Small intestine (tissue), 7 donors: ENCODE measurements at regions not wholly inside any gene's neighbourhood (a gene's known extent, or its start where the extent isn't known, plus 50 kb on each side); places are given as distances from the start of the nearest gene placed in this dataset.
A peak's percentile ranks its signal among the peaks of the same experiment; 100 is the strongest.

Experiments used
- DNase-seq, 2 donors: peaks; one replicate each; pipeline versions ENCODE4 v3.0.0 to v3.0.0-alpha.2; 2013
- FAIRE-seq: peaks from 2 replicates; lab custom pipeline; 2012; peaks lifted over from hg19 to GRCh38; lab: Jason Lieb, UNC
- H3K27ac ChIP-seq, 3 donors: one replicate each; pipeline ENCODE4 v1.5.1; 2013; ENCODE audit warnings: low read length in 2 of 3, mild to moderate bottlenecking in 2 of 3, control low read depth in 1 of 3, inconsistent platforms in 1 of 3, low read depth in 1 of 3, moderate library complexity in 1 of 3
- H3K27me3 ChIP-seq, 3 donors: one replicate each; pipeline ENCODE4 v1.6.1; 2013; ENCODE audit warnings: low read length in 3 of 3, inconsistent platforms in 1 of 3; ENCODE audit not compliant: control insufficient read depth in 3 of 3, insufficient read depth in 3 of 3
- H3K36me3 ChIP-seq, 3 donors: one replicate each; pipeline ENCODE4 v1.6.1; 2013; ENCODE audit warnings: low read length in 3 of 3, inconsistent platforms in 1 of 3, low read depth in 1 of 3, mild to moderate bottlenecking in 1 of 3, moderate library complexity in 1 of 3; ENCODE audit not compliant: control insufficient read depth in 3 of 3, insufficient read depth in 2 of 3
- H3K4me1 ChIP-seq, 3 donors: one replicate each; pipeline ENCODE4 v1.6.1; 2013; ENCODE audit warnings: low read length in 2 of 3, inconsistent platforms in 1 of 3, low read depth in 1 of 3, mild to moderate bottlenecking in 1 of 3, moderate library complexity in 1 of 3; ENCODE audit not compliant: control insufficient read depth in 3 of 3, insufficient read depth in 2 of 3
- H3K4me3 ChIP-seq, 3 donors: one replicate each; pipeline ENCODE4 v1.5.1; 2013; ENCODE audit warnings: low read length in 3 of 3, control low read depth in 1 of 3, inconsistent platforms in 1 of 3, low read depth in 1 of 3, mild to moderate bottlenecking in 1 of 3, moderate library complexity in 1 of 3
- H3K9me3 ChIP-seq, 2 donors: one replicate each; pipeline ENCODE4 v1.6.1; 2013; ENCODE audit warnings: low read depth in 1 of 2, low read length in 1 of 2; ENCODE audit not compliant: control insufficient read depth in 2 of 2, insufficient read depth in 1 of 2
- WGBS, 3 donors: extraction: QIAGEN DNeasy Blood & Tissue Kit; methylation state at CpG; one replicate each; pipeline ENCODE4 v1.1.7; 2013; 5-methylcytosine and 5-hydroxymethylcytosine counted together
- donor health status: healthy with polysubstance abuse.
- donor health status: control.
- donor health status: control.
- donor health status: Bipolar disorder and iron deficiency.
- donor health status: healthy.

GRCh38 chr3:124413393-124413792 lies 316.9 kb upstream of the UMPS start:
- H3K36me3 ChIP-seq = peaks cover 0 to 2% (median 0%) of the 10 kb centered on the region in 3 donors
- no peak overlapping the region for H3K27ac ChIP-seq
- H3K27me3 ChIP-seq = no peaks in the 10 kb centered on the region
- FAIRE-seq (no peak), DNase-seq (no peak)
- 86 to 89% (median 88%) methylated on average over 9 of the region's 9 CpGs for WGBS, 3 donors
- peaks cover 0 to 23% (median 0%) of the 10 kb centered on the region in 3 donors for H3K4me1 ChIP-seq
- no peak overlapping the region for H3K4me3 ChIP-seq
- no peaks in the 10 kb centered on the region for H3K9me3 ChIP-seq

GRCh38 chr3:124413989-124414598 lies 316.2 kb upstream of the UMPS start:
- Histone ChIP-seq H3K36me3 (peaks cover 0 to 2% (median 0%) of the 10 kb centered on the region in 3 donors), H3K4me1 (peaks cover 0 to 23% (median 0%) of the 10 kb centered on the region in 3 donors), H3K9me3 (no peaks in the 10 kb centered on the region), H3K4me3 (no peak overlapping the region), H3K27ac (peak overlapping the region in 1 of 3 donors; percentile 5), H3K27me3 (no peaks in the 10 kb centered on the region)
- no peak for FAIRE-seq
- DNase-seq = peak; percentile 26 to 67
- 13 to 56% (median 41%) methylated on average over 7 of the region's 7 CpGs for WGBS, 3 donors

GRCh38 chr3:124415446-124415960 lies 314.7 kb upstream of the UMPS start:
- Histone ChIP-seq H3K4me3 (no peak overlapping the region), H3K36me3 (peaks cover 0 to 2% (median 0%) of the 10 kb centered on the region in 3 donors), H3K9me3 (no peaks in the 10 kb centered on the region), H3K4me1 (peaks cover 0 to 16% (median 0%) of the 10 kb centered on the region in 3 donors), H3K27me3 (no peaks in the 10 kb centered on the region), H3K27ac (peak overlapping the region in 1 of 3 donors; percentile 21)
- FAIRE-seq = no peak
- WGBS, 3 donors = 72 to 81% (median 77%) methylated on average over 3 of the region's 3 CpGs
- DNase-seq = peak in 1 of 2 donors; percentile 45

- peaks cover 0 to 2% (median 0%) of the 10 kb centered on the region in 3 donors for H3K36me3 ChIP-seq
- no peaks in the 10 kb centered on the region for H3K9me3 ChIP-seq
- no peaks in the 10 kb centered on the region for H3K27me3 ChIP-seq
- peaks cover 0 to 8% (median 0%) of the 10 kb centered on the region in 3 donors for H3K4me1 ChIP-seq
- FAIRE-seq (no peak), DNase-seq (no peak)
- 62 to 68% (median 63%) methylated on average over 3 of the region's 3 CpGs for WGBS, 3 donors
- H3K27ac ChIP-seq = no peak overlapping the region
- H3K4me3 ChIP-seq = no peak overlapping the region
These were observed 310.9 kb upstream of the UMPS start for GRCh38 chr3:124419303-124419702.

- DNase-seq = no peak
- no peak for FAIRE-seq
- WGBS, 3 donors = 86 to 94% (median 87%) methylated on average over 2 of the region's 2 CpGs
- Histone ChIP-seq H3K4me3 (no peak overlapping the region), H3K4me1 (peaks cover 0 to under 1% (median 0%) of the 10 kb centered on the region in 3 donors), H3K27me3 (no peaks in the 10 kb centered on the region), H3K9me3 (no peaks in the 10 kb centered on the region), H3K27ac (no peak overlapping the region), H3K36me3 (no peaks in the 10 kb centered on the region)
These were observed 309.9 kb upstream of the UMPS start for GRCh38 chr3:124420392-124420791.

GRCh38 chr3:124422805-124423204 lies 307.4 kb upstream of the UMPS start:
- H3K36me3 ChIP-seq = no peaks in the 10 kb centered on the region
- H3K27me3 ChIP-seq = no peaks in the 10 kb centered on the region
- H3K9me3 ChIP-seq = no peaks in the 10 kb centered on the region
- no peaks in the 10 kb centered on the region for H3K4me1 ChIP-seq
- no peak overlapping the region for H3K27ac ChIP-seq
- DNase-seq = no peak
- no peak overlapping the region for H3K4me3 ChIP-seq
- 86 to 90% (median 88%) methylated on average over 4 of the region's 4 CpGs for WGBS, 3 donors
- FAIRE-seq = no peak

- DNase-seq = no peak
- Histone ChIP-seq H3K4me3 (no peak overlapping the region), H3K27me3 (no peaks in the 10 kb centered on the region), H3K36me3 (no peaks in the 10 kb centered on the region), H3K27ac (no peak overlapping the region), H3K4me1 (no peaks in the 10 kb centered on the region), H3K9me3 (no peaks in the 10 kb centered on the region)
- no peak for FAIRE-seq
- WGBS, 3 donors = 76 to 88% (median 82%) methylated on average over 2 of the region's 2 CpGs
These were observed 305.9 kb upstream of the UMPS start for GRCh38 chr3:124424396-124424795.

GRCh38 chr3:124425972-124426371 lies 304.3 kb upstream of the UMPS start:
- Histone ChIP-seq H3K36me3 (no peaks in the 10 kb centered on the region), H3K27ac (no peak overlapping the region), H3K4me1 (peaks cover 0 to 2% (median 0%) of the 10 kb centered on the region in 3 donors), H3K4me3 (no peak overlapping the region), H3K27me3 (no peaks in the 10 kb centered on the region), H3K9me3 (no peaks in the 10 kb centered on the region)
- DNase-seq (no peak), FAIRE-seq (no peak)
- 87 to 92% (median 89%) methylated on average over 6 of the region's 6 CpGs for WGBS, 3 donors
